GM21390 (cell line): ENCODE measurements at regions not wholly inside any gene's neighbourhood (a gene's known extent, or its start where the extent isn't known, plus 50 kb on each side); places are given as distances from the start of the nearest gene placed in this dataset.
"Not testable (repeated sequence)": the region's sequence is repeated elsewhere in the genome, so short reads cannot be mapped to it uniquely, and the experiment has no call there.

ENCODE experiments used
- ATAC-seq: cut with Tn5 transposase; IDR thresholded peaks from one replicate; pipeline ENCODE4 v1.9.1; 2021; ENCODE audit not compliant: unreplicated experiment

DNA sequence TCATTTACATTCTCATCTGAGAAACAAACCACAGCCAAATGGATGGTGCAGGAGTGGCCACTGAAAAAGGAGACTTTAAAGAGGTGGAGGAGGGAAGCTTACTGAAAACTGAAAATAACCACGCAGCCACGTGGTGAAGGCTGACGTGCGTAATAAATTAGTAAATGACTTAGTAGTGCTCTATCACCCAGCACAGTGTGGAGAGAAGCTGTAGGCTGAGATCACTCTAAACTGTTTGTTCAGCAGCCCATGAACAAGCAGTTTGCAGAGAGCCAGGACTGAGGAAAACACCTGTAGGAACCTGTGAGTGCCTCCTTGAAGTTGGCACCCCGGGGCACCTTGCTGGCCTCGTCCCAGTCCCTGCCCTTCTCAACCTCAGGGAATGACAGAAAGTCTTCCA lies 193.0 kb downstream of the TXNL1 start:
- no peak for ATAC-seq

DNA sequence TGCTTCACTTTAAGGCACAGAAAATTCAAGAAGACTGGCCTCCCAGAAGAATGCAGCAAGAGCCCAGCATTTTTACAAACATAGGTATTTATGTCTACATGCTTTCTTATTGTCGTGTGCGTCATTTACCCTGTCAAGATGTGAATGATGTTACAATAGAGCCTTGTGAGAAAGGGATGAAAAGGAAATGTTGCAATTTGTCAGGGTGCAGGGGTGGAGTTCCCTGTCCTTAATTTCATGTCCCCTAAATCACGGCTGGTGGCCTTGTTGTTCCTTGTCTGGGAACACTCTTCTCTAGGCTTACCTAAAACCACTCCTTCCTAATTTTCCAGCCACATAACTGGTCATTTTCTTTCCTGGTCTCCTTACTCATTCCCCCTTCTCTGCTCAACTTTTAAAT lies 194.2 kb downstream of the TXNL1 start:
- no peak for ATAC-seq

DNA sequence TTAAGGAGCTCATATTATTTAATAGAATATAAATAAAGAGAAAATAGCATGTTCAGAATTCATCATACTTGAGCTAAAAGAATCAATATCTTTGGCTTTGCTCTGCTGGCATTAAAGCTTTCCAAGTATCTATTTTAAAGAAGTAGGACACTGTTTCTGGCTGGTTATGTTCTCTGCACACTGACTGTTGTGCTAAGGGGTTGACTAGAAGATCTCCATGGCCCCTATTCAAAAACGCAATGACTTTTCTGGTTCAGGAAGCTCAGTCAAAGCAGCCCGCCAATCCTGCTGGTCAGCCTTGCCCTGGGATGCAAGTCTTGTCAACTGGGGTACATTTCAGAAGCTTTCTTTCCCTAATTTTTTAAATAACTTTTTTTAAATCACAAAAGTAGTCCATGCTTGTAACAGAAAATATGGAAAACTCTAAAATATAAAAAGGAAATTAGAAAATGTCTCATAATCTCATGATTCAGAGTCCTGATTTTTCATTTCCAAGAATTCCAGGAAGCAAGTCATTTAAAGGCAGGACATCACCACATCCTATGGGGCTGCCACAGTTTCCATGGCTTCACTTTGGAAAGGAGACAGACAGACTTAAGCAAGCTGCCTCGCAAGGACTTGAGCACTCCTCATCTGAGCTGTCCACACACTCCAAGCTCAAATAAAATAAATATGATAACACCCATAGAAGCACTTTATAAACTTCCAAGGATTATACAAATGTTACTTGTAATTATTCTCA lies 195.1 kb downstream of the TXNL1 start:
- ATAC-seq, result no peak

DNA sequence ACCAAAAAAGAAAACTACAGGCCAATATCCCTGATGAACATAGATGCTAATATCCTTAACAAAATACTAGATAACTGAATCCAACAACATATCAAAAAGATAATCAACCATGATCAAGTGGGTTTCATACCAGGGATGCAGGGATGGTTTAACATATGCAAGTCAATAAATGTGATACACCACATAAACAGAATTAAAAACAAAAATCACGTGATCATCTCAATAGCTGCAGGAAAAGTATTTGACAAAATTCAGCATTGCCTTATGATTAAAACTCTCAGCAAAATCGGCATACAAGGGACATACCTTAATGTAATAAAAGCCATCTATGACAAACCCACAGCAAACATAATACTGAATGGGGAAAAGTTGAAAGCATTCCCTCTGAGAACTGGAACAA lies 199.9 kb downstream of the TXNL1 start:
- not testable (repeated sequence) for ATAC-seq

DNA sequence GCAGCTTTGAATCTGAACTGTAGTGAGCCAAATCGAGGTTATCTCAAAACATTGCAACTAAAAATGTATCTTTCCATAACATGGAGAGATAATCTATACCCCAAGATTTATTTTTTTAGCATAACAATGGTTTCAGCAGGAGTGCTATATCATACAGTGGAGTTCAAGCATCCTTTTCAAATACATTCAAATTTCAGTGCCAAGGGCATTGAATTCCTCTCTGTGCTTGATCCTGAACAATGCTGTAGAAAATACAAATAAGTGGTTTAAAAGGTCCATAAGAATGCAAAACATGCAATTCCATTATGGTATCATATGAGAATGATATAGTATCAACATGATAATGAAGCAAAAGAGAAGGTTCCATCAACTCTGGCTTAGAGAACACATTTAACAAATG lies 201.7 kb downstream of the TXNL1 start:
- ATAC-seq, result no peak

DNA sequence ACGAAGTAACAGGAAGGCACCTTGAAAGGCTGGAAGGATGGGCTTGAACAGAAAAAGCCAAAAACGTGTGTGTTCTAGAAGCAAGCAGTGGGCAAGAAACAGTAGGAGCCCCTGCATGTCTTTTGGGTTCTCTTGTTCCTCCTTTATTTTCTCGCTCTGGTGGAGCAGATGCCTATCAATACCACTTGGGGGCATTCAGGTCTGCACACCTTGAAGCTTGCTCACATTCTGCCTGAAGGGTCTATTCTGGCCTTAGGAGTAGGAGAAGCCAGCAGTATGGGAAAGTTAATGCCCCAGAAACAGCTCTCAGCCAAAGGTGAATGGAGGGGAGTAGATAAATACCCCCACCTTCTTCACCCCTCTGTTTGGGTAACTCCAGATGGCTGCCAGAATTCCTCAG lies 204.5 kb downstream of the TXNL1 start:
- no peak for ATAC-seq

DNA sequence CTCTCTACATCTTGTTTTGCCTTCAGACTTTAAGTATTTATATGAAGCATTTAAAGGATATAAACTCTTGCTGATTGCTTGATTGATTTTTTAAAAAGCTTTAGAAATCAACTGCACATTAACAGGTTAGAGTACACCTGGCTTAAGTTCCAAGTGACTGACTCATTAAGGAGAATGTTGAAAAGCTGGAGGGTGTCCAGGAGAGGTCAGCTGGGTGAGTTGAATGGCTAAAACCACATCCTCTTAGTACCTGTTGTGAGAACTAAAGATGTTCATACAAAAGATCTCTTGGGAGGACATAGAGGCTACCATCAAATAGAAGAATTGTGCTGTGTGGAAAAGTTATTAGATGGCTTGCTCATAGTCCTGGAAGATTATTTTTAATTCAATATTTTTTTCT lies 206.8 kb downstream of the TXNL1 start:
- no peak for ATAC-seq

DNA sequence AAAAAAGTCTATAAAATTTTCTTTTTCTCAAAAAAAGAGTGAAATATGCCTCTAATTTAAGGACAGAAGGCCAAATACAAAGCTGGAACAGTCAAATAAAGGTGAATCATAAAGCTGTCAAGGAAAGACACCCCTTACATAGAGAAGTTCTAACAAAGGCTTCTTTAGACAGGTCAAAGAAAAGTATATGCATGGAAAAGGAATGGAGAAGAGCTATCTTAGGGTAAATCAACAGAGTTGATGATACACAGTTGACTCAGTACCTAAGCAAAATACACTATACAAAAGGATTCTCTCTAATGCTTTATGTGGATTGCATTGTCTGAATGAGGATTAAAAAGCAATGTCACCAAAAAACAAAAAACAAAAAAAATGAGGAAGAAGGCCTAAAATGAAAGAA lies 214.8 kb downstream of the TXNL1 start:
- ATAC-seq, result no peak

DNA sequence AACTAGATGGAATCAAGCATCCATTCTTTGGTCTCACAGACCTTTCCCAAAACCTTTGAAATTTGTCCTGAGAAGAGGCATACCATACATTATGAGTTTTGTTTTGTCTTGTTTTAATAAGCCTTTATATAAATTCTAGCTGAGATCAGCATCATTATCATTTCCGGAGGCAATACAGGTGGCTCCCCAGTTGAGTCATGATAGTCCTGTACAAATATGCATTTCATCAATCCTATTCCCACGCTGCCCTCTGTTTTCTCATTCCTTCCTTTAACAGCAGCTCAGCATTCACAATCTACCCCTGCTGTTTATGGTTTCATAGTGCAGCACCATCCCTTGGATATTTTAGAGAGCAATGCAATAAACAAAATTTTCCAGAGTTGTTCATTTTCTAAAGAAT lies 216.7 kb downstream of the TXNL1 start:
- ATAC-seq, result no peak

DNA sequence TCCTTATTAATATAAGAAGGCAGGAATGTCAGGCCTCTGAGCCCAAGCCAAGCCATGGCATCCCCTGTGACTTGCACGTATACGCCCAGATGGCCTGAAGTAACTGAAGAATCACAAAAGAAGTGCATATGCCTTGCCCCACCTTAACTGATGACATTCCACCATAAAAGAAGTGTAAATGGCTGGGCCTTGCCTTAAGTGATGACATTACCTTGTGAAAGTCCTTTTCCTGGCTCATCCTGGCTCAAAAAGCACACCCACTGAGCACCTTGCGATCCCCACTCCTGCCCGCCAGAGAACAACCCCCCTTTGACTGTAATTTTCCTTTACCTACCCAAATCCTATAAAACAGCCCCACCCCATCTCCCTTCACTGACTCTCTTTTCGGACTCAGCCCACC lies 217.5 kb downstream of the TXNL1 start:
- not testable (repeated sequence) for ATAC-seq

DNA sequence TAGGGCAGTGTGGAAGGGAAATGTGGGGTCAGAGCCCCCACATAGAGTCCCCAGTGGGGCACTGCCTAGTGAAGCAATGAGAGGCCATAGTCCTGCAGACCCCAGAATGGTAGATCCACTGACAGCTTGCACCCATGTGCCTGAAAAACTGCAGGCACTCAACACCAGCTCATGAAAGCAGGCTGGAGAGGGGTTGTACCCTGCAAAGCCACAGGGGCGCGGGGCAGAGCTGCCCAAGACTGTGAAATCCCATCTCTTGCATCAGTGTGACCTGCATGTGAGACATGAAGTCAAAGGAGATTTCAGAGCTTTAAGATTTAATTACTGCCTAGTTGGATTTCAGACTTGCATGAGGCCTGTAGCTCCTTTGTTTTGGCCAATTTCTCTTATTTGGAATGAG lies 224.0 kb downstream of the TXNL1 start:
- no peak for ATAC-seq

DNA sequence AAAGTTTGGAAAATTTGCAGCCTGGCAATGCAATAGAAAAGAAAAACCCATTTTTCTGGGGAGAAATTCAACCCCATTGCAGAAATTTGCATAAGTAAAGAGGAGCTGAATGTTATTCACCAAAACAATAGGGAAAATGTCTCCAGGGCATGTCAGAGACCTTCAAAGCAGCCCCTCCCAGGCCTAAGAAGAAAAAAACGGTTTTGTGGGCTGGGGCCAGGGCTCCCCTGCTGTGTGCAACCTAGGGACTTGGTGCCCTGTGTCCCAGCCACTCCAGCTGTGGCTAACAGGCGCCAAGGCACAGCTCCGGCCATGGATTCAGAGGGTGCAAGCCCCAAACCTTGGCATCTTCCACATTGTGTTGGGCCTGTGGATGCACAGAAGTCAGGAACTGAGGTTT lies 224.5 kb downstream of the TXNL1 start:
- ATAC-seq, result no peak

DNA sequence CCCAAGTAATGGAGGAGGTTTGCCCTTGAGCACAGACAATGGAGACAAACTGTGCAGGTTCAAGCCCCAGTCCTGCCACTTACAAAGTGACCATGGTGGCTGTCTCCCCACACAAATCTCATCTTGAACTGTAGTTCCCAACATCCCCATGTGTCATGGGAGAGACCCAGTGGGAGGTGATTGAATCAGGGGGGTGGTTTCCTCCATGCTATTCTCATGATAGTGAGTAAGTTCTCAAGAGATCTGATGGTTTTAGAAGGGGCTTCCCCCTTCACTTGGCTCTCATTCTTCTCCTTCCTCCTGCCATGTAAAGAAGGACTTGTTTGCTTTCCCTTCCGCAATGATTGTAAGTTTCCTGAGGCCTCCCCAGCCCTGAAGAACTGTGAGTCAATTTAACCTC lies 225.4 kb downstream of the TXNL1 start:
- no peak for ATAC-seq

DNA sequence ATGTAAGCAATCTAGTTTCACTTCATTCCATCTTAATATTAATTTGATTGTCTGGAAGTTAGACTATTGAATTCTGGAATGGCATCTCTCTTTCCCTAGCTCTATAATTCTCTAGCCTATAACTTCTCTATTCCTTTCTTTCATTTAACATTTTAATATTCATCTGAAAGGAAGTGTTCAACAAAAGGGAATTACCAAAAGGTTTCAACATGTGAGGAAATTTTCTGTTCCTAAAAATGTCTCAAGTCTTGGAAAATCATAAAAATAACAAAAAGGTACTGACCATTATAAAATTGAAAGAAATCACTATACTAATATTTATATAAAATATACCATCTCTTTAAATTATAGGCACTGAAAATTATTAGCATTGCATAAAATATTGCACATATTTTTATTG lies 228.7 kb downstream of the TXNL1 start:
- no peak for ATAC-seq

DNA sequence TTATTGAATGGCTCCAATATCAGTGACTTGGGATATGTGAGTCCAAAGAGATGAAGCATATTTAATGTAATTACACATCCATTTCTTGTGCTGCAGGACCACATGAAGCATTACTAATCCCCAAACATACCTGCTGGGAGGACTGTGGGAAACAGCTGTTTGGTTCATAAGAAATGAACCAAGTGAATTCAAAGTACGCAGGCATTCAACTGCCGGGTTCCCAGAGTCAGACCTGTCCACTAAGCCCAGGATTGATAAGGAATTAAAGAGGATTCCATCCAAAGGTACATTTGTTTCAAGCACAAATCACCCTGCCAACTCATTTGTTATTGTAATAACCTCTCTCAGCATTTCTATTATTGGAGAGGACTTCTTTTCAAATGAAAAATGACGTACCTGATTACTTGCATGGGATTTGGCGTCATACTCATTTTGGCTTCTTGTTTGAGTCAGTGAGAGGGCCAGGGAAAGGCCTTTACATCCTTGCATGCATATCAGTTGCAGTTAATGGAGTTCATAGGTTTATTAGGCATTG lies 230.7 kb downstream of the TXNL1 start:
- ATAC-seq, result no peak

DNA sequence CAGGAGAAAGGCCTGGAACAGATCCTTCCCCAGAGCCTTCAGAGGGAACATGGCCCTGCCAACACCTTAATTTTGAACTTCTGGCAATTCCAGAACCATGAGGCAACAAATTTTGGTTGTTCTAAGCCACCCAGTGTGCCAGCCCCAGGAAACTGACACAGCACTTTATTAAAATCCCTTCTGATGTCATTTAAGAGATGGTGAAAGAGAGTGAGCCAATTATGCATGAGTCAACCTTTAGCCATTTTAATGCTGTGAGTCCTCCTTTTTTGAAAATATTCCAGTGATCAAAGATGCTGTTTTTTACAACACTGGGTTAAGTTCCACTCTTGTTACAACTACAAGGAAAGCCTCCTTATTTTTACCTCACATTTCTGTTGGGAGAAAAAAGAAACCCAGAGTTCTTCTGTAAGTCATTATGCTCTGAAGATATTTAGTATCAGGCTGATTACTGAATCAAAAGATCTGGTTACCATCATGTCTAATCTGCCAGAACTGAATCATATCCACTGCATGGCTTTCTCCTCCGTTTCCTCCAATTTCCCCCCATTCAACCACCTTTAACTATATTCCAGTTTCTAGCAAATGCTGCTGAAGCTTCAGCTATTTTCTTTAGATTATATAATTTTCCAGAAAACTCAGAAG lies 235.4 kb downstream of the TXNL1 start:
- no peak for ATAC-seq

DNA sequence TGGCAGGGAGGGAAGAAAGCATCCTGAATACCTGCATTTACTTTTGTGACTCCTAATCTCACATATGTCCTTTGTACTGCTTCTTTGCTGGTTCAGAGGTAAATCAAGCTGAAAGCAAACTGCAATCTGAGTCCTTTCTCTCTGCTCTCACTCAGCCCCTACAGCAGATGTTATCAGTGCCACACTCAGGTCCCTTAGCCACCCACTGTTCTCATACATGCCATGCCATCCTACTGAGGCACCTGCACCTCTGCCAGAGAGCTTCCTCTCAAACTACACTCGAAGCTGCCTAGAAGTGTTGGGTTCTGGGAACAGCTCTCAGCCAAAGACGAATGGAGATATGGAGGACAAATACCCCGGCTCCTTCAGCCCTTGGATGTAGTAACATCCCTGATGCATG lies 244.5 kb downstream of the TXNL1 start:
- ATAC-seq, result no peak

DNA sequence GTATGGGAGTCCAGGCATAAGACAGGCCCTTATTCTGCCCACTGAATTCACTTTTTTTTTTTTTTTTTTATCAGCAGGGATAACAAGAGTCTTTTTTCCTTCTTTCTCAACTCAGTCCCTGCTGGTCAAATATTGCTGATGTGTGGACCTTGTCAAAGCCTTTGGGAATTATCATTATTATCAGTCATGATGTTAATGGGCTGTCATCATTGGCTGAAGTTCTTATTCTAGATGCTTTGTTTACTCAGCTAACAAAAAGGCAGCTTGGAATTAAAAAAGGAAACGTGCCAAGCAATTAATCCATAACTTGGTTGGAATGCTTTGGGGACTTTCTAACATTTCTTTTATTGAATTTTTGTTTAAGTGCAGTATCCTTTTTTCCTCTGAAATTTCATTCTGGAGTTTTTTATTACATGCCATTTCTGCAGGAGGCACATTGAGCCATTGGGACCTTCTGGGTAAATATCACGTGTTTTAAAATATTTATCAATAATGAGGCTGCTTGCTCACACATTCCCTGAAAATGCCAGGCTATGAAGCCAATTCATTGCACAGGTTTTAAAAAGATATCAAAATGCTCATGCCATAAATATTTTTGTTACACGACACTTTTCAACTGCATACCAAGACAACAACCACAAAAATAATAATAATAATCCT lies 246.3 kb downstream of the TXNL1 start:
- no peak for ATAC-seq

DNA sequence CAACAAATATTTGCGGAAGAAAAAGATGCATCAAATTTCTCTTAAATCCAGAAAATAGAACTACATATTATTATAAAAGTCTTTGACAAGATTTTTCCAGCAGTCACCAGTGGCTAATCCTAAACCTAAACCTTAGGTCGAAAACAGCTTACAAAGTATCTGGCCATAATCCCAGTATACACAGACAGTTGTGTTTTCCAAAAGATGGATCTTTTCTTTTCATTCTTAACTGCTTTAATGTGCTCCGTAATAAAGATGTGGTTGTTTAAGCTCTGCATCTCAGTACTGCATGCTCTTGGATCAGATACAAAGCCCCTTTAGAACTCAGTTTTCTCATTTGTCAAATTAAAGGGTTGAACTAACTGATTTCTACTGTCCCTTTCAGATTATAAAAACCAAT lies 247.8 kb downstream of the TXNL1 start:
- ATAC-seq, result no peak

DNA sequence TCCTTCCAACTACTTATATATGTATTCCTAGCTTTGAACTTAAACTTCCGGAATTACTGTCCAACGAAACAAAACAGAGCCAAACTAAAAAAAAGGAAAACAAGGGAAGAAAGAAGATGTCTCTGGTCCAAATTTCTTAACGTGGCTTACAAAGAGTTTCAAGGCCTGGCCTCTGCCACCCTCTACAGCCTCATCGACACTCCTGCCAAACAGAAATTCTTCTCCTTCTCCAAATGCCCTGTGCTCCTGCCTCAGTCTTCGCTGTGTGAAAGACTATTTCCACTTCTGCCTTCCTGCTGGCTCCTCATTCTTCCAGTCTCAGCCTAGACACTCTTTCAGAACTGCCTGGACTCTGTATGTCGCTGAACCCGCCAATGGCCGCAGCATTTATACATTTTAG lies 249.2 kb downstream of the TXNL1 start:
- ATAC-seq, result no peak

DNA sequence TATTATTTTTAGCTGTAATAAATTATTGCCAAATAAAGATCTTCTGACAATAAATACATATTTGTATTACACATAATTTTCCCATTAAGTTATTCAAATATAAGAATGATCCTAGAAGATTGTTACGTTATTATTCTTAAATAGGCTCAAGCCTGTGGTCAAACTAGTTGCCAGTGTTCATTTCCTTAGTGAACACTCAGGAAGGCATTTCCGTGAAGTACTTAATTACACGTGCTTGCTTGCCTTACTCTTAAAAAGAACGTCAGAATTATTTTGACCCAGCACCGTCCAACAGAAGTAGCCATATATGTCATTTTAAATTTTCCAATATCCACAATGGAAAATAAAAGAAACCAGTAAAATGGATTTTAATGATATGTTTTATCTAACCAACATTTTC lies 249.8 kb downstream of the TXNL1 start:
- ATAC-seq, result no peak

DNA sequence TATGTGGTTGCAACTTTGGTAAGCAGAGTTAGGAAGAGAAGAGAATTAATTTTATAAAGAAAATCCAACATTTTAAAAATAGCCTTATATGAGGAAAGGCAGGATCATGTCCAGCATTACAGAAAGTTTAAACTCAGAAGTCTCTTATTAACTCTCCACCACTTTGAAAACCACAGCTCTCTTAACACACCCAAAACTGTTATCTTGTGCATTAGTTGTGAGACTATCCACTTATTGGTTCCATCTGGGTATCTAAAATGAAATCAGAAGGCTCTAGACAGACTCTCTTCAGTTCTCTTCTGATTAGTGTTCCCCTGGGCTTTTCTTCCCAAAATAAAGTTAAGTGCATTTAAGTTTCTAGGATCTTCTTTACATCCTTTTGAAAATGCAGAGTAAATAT lies 251.5 kb downstream of the TXNL1 start:
- no peak for ATAC-seq
